GM21825 (cell line): ENCODE measurements at regions not wholly inside any gene's neighbourhood (a gene's known extent, or its start where the extent isn't known, plus 50 kb on each side); places are given as distances from the start of the nearest gene placed in this dataset.

ENCODE experiments used
- ATAC-seq: cut with Tn5 transposase; IDR thresholded peaks from one replicate; pipeline ENCODE4 v1.9.1; 2021; ENCODE audit warnings: mild to moderate bottlenecking, moderate library complexity; ENCODE audit not compliant: unreplicated experiment

- no peak for ATAC-seq
Observed at GRCh38 chr4:122514671-122515070, 58.1 kb upstream of the IL2 start.

- no peak for ATAC-seq
Observed at GRCh38 chr4:122512430-122512829, 55.9 kb upstream of the IL2 start.

GRCh38 chr4:122508083-122508482, 51.6 kb upstream of the IL2 start:
- peak; percentile 60 for ATAC-seq
